Loucy (cell line): ENCODE measurements at regions not wholly inside any gene's neighbourhood (a gene's known extent, or its start where the extent isn't known, plus 50 kb on each side); places are given as distances from the start of the nearest gene placed in this dataset.

Experiments
- H2AFZ ChIP-seq: fragments of 200-600 bp; sonication (generic); 2 replicates; pipeline ENCODE4 v1.6.0; 2016; ENCODE audit warnings: antibody characterized with exemption, mild to moderate bottlenecking, low read length, moderate library complexity
- H3F3A ChIP-seq: fragments of 200-600 bp; 2 replicates; pipeline ENCODE4 v1.6.0; 2016; ENCODE audit warnings: antibody characterized with exemption, low read depth, mild to moderate bottlenecking
- H3K27me3 ChIP-seq: fragments of 200-600 bp; sonication (generic); 2 replicates; pipeline ENCODE4 v1.6.1; 2014; ENCODE audit warnings: low read length, mild to moderate bottlenecking; ENCODE audit not compliant: insufficient read depth, poor library complexity, severe bottlenecking
- H3K36me3 ChIP-seq: fragments of 200-600 bp; sonication (generic); 2 replicates; pipeline ENCODE4 v1.6.1; 2016; ENCODE audit warnings: low read length; ENCODE audit not compliant: insufficient read depth
- H3K4me1 ChIP-seq: fragments of 200-600 bp; sonication (generic); 2 replicates; pipeline ENCODE4 v1.5.1; 2014; ENCODE audit warnings: low read length, mild to moderate bottlenecking; ENCODE audit not compliant: insufficient read depth, poor library complexity, severe bottlenecking
- H3K4me2 ChIP-seq: fragments of 200-600 bp; sonication (generic); 2 replicates; pipeline ENCODE4 v1.6.0; 2014; ENCODE audit warnings: antibody characterized with exemption, low read length, low read depth, mild to moderate bottlenecking; ENCODE audit not compliant: poor library complexity, severe bottlenecking
- H3K4me3 ChIP-seq: fragments of 200-600 bp; sonication (generic); 2 replicates; pipeline ENCODE4 v1.5.1; 2014; ENCODE audit warnings: low read length, mild to moderate bottlenecking, mixed read lengths; ENCODE audit not compliant: poor library complexity, severe bottlenecking
- H3K79me2 ChIP-seq: fragments of 200-600 bp; sonication (generic); 2 replicates; pipeline ENCODE4 v1.6.1; 2014; ENCODE audit warnings: low read length; ENCODE audit not compliant: insufficient read depth
- H3K9ac ChIP-seq: fragments of 200-600 bp; sonication (generic); 2 replicates; pipeline ENCODE4 v1.6.0; 2014; ENCODE audit warnings: mild to moderate bottlenecking, low read depth, low read length, moderate library complexity; ENCODE audit not compliant: poor library complexity, severe bottlenecking
- H3K9me2 ChIP-seq: fragments of 200-600 bp; sonication (generic); replicated peaks from 2 replicates; pipeline ENCODE4 v1.6.1; 2016; ENCODE audit warnings: low read depth, low read length, mixed read lengths
- H3K9me3 ChIP-seq: fragments of 200-600 bp; sonication (generic); 2 replicates; pipeline ENCODE4 v1.6.1; 2014; ENCODE audit warnings: mild to moderate bottlenecking, antibody characterized with exemption, low read length, low read depth; ENCODE audit not compliant: insufficient read depth
- H4K20me1 ChIP-seq: fragments of 200-600 bp; sonication (generic); 2 replicates; pipeline ENCODE4 v1.6.0; 2014; ENCODE audit warnings: antibody characterized with exemption, low read length, mild to moderate bottlenecking; ENCODE audit not compliant: insufficient read depth, poor library complexity, severe bottlenecking
- CTCF ChIP-seq: fragments of 200-600 bp; sonication (generic); conservative IDR thresholded peaks from 2 replicates; pipeline ENCODE4 v1.5.1; 2014; ENCODE audit warnings: mild to moderate bottlenecking, antibody characterized with exemption, low read length
- EZH2phosphoT487 ChIP-seq: fragments of 200-600 bp; IDR thresholded peaks from 2 replicates; pipeline ENCODE4 v1.6.1; 2018; ENCODE audit warnings: antibody characterized with exemption, mild to moderate bottlenecking, moderate library complexity, borderline replicate concordance

DNA sequence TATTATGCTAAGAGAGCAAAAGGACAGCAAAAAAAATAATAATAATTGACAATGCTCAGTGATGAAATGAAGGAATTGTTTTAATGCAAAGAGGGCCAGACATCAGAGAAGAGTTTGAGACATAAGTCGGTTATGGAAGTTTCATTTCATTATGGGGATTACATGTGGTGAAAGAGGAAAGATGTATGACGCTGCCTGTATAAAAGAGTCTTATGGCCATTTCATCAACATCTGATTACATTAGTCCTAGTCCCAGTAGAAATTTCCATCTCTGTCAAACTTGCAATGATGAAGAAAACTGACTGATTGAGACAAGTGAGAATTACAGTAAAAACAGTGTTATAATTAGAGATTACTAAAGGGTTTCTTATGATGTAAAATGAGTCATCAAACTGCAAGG is 900.6 kb upstream of the CDH9 start:
- Histone ChIP-seq H3K79me2 (no peaks in the 10 kb centered on the region), H2AFZ (no peak overlapping the region), H3K9me2 (no peaks in the 10 kb centered on the region), H3K27me3 (no peaks in the 10 kb centered on the region), H3K36me3 (no peaks in the 10 kb centered on the region), H3K4me2 (no peak overlapping the region), H3K9ac (no peak overlapping the region), H4K20me1 (no peaks in the 10 kb centered on the region), H3K4me3 (no peak overlapping the region), H3K4me1 (no peaks in the 10 kb centered on the region), H3K9me3 (no peaks in the 10 kb centered on the region), H3F3A (no peaks in the 10 kb centered on the region)
- no peak for TF ChIP-seq CTCF
- TF ChIP-seq EZH2phosphoT487 = no peak

DNA sequence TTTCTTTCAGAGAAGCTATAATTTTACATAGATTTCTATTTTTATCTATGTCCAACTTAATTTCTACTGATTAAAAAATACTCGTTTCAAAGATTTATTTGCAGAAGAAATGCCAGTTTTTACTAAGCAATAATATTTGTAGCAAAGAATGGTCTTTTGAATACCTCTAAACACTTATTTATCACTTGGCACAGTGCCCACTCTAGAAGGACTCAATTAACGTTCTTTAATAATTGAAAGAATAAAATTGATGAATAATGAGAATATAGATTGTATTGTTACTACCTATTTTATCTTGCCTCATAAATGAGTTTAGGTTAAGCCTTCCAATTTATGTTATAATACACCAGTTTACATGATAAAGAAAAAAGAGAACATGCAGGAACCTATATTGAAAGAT is 889.7 kb upstream of the CDH9 start:
- Histone ChIP-seq H3K4me2 (no peak overlapping the region), H3K36me3 (no peaks in the 10 kb centered on the region), H3K9me3 (no peaks in the 10 kb centered on the region), H3F3A (no peaks in the 10 kb centered on the region), H4K20me1 (no peaks in the 10 kb centered on the region), H3K9ac (no peak overlapping the region), H3K9me2 (no peaks in the 10 kb centered on the region), H3K79me2 (no peaks in the 10 kb centered on the region), H3K4me1 (no peaks in the 10 kb centered on the region), H3K27me3 (no peaks in the 10 kb centered on the region), H3K4me3 (no peak overlapping the region), H2AFZ (no peak overlapping the region)
- TF ChIP-seq EZH2phosphoT487 = no peak
- no peak for TF ChIP-seq CTCF

GRCh38 chr5:27911216-27911615 is 872.8 kb upstream of the CDH9 start:
- H2AFZ ChIP-seq = no peak overlapping the region
- H3K9me3 ChIP-seq = no peaks in the 10 kb centered on the region
- TF ChIP-seq EZH2phosphoT487 (no peak), CTCF (no peak)
- H3K4me2 ChIP-seq = no peak overlapping the region
- H3K9me2 ChIP-seq = no peaks in the 10 kb centered on the region
- H3K4me3 ChIP-seq = no peak overlapping the region
- H4K20me1 ChIP-seq = no peaks in the 10 kb centered on the region
- H3K9ac ChIP-seq = no peak overlapping the region
- no peaks in the 10 kb centered on the region for H3K36me3 ChIP-seq
- H3F3A ChIP-seq = no peaks in the 10 kb centered on the region
- no peaks in the 10 kb centered on the region for H3K79me2 ChIP-seq
- no peaks in the 10 kb centered on the region for H3K4me1 ChIP-seq
- H3K27me3 ChIP-seq = no peaks in the 10 kb centered on the region
